NCI-H1092 treated with DMSO at 0.1 percent for 48 hours (cell line): ENCODE measurements at regions not wholly inside any gene's neighbourhood (a gene's known extent, or its start where the extent isn't known, plus 50 kb on each side); places are given as distances from the start of the nearest gene placed in this dataset.

Experiments
- DNase-seq: peaks from one replicate; lab custom pipeline; 2025; lab: John Stamatoyannopoulos, UW

- no peak for DNase-seq
Observed at GRCh38 chr15:62578960-62579359, 413.9 kb upstream of the C2CD4B start.

GRCh38 chr15:62579842-62580241, 414.8 kb upstream of the C2CD4B start:
- DNase-seq: no peak

- no peak for DNase-seq
Observed at GRCh38 chr15:62582580-62582979, 417.5 kb upstream of the C2CD4B start.

- no peak for DNase-seq
Observed at GRCh38 chr15:62584301-62585235, 419.5 kb upstream of the C2CD4B start.

- DNase-seq: no peak
Observed at GRCh38 chr15:62588938-62589670, 424.0 kb upstream of the C2CD4B start.

GRCh38 chr15:62591842-62592838, 427.1 kb upstream of the C2CD4B start:
- no peak for DNase-seq

GRCh38 chr15:62592920-62593319, 427.8 kb upstream of the C2CD4B start:
- no peak for DNase-seq

- DNase-seq: no peak
Observed at GRCh38 chr15:62593681-62594399, 428.8 kb upstream of the C2CD4B start.

- no peak for DNase-seq
Observed at GRCh38 chr15:62598217-62598616, 433.1 kb upstream of the C2CD4B start.

- DNase-seq: no peak
Observed at GRCh38 chr15:62599791-62600777, 435.0 kb upstream of the C2CD4B start.

GRCh38 chr15:62601777-62602545, 436.9 kb upstream of the C2CD4B start:
- DNase-seq: no peak

- DNase-seq: no peak
Observed at GRCh38 chr15:62603742-62604141, 438.7 kb upstream of the C2CD4B start.

- no peak for DNase-seq
Observed at GRCh38 chr15:62605282-62605681, 437.3 kb upstream of the TPM1 start.

GRCh38 chr15:62606376-62607113, 436.0 kb upstream of the TPM1 start:
- no peak for DNase-seq

GRCh38 chr15:62607114-62607462, 435.5 kb upstream of the TPM1 start:
- no peak for DNase-seq

- DNase-seq: no peak
Observed at GRCh38 chr15:62607643-62608042, 434.9 kb upstream of the TPM1 start.

GRCh38 chr15:62608369-62608768, 434.2 kb upstream of the TPM1 start:
- no peak for DNase-seq

GRCh38 chr15:62610265-62610869, 432.2 kb upstream of the TPM1 start:
- DNase-seq: no peak
